Endometrial microvascular endothelial cells (primary cell): ENCODE measurements at regions not wholly inside any gene's neighbourhood (a gene's known extent, or its start where the extent isn't known, plus 50 kb on each side); places are given as distances from the start of the nearest gene placed in this dataset.

Source experiments
- in situ Hi-C: cut with HindIII; loops from 2 replicates; pipeline ENCODE4 v1.10.0; 2017; ENCODE audit warnings: low sequenced_read_pairs, low pct_unique_long_range_greater_than_20kb; ENCODE audit errors: inconsistent ontology term

DNA sequence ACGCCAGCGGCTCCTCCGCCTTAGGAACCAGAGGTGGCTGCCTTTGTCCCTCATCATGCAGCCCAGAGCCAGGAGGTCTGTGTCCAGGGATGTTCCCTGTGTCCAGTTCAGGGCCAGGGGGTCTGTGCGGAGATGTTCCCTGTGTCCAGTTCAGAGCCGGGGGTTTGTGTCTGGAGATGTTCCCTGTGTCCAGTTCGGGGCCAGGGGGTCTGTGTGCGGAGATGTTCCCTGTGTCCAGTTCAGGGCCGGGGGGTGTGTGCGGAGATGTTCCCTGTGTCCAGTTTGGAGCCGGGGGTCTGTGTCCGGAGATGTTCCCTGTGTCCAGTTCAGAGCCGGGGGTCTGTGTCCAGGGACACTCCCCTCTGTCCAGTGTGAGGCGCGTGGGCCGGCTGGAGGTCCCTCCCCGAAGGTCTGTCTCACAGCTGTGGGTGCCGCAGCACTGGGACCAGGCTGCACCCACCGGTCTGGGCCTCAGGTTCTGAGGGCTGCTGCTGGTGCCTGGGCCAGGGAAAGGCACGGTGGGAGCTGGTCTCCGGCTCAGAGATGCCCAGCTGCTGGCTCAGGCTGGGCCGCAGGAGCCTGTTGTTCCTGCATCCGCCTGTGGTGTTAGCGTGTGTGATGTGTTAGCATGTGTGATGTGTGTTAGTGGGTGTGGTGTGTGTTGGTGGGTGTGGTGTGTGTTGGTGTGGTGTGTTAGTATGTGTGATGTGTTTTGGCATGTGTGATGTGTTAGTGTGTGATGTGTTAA, 67.9 kb upstream of the CFAP46 start:
- in situ Hi-C loops = no loop called here

DNA sequence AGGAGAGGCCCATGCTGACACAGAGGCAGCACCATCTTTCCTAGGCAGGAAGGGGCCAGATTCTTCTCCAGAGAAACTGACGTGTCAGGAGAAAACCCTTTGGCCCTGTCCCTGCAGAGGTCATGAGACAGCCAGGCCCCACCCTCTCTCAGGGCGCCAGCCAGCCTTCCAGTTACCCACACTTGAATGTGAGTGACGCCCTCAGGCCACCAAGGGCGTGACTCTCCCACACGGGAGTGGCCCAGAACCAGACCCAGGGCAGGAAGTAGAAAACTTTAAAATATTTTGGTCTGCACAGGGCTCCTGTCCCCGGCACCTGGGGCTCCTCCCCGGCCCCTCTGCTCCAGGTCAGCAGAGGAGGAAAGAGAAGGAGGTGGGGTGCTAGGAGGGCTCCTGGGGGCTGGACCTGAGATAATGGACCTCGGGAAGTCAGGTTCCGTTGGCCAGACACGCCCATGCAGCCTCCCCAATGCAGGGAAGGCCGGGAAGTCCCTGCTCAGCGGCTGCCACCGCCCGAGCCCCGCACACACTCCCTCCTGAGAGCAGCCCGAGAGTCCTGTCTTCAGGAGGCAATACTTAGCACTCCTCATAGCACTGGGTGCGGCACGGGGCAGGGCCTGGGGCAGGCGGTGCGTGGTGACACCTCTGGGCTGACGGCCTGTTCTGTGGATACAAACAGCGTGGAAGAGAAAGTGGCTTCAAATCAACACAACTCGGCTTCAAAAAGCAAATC, 67.0 kb upstream of the CFAP46 start:
- in situ Hi-C loops = no loop called here

- in situ Hi-C loops = no loop called here
Measured at GRCh38 chr10:133008736-133009135, 66.4 kb upstream of the CFAP46 start.

GRCh38 chr10:133008196-133008595, 65.8 kb upstream of the CFAP46 start:
- in situ Hi-C loops = no loop called here

- in situ Hi-C loops = no loop called here
Measured at GRCh38 chr10:133007360-133007858, 65.0 kb upstream of the CFAP46 start.

GRCh38 chr10:133006806-133007205, 64.4 kb upstream of the CFAP46 start:
- in situ Hi-C loops = no loop called here

DNA sequence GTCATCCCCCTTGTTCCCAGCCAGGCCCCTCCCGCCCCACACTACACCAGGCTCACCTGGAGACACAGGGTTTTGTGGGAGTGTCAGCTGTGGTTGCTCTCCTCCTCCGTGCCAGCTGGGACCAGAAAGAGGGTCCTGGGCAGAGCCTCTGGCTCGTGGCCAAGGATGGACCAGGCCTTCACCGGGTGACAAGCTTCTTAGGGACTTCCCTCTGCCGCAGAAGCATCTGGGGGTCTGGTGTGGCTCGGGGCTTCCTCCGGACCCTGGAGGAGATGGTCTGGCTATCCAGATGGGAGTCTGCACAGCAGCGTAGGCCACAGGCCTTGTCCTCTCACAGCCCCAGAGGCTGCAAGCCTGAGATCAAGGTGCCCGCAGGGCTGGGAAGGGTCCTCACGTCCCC, 63.8 kb upstream of the CFAP46 start:
- in situ Hi-C loops = no loop called here

DNA sequence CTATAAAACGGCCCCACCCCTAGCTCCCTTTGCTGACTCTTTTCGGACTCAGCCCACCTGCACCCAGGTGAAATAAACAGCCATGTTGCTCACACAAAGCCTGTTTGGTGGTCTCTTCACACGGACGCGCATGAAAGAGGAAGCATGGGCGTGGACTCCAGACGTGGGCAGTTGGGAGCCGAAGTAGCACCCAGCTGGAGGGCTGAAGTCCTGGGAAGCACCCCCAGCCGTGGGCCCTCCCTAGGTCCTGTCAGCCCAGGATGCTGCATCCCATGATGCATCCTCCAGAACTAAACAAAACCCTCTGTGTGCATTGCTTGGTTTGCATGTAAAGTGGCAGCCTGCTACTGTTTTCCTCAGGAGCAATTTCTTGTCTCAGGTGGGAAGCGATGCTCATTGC, 62.1 kb upstream of the CFAP46 start:
- in situ Hi-C loops = no loop called here

DNA sequence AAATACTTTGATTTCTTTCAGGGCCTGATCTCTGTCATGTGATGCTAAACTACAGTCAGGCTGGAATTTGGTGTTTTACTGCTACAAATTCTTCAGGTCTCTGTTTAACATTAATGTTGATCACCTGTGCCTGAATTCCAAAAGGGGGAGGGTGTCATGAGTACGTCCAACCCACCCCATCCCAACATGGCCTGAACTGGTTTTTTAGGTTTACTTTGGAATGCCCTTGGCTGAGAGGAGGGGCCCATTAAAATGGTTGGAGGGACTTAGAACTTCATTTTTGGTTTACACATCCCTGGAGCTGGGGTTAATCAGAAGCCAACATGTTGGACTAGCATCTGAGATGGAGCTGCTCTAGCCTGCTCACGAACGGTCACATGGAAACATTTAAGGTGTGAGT, 60.8 kb upstream of the CFAP46 start:
- in situ Hi-C loops = no loop called here

DNA sequence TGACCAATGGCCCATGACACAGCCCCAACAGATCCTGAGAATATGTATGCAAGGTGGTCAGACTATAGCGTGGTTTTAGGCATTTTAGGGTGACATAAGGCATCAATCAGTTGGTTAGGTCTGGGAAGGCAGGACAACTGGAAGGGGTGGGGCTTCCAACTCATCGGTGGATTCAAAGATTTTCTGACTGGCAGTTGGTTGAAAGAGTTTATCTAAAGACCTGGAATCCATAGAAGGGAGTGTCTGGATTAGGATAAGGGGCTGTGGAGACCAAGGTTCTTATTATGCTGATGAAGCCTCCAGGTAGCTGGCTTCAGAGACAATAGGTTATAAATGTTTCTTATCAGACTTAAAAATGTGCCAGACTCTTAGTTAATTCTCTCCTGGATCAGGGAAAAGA, 60.3 kb upstream of the CFAP46 start:
- in situ Hi-C loops = no loop called here

GRCh38 chr10:133001114-133001513, 58.7 kb upstream of the CFAP46 start:
- in situ Hi-C loops = no loop called here

DNA sequence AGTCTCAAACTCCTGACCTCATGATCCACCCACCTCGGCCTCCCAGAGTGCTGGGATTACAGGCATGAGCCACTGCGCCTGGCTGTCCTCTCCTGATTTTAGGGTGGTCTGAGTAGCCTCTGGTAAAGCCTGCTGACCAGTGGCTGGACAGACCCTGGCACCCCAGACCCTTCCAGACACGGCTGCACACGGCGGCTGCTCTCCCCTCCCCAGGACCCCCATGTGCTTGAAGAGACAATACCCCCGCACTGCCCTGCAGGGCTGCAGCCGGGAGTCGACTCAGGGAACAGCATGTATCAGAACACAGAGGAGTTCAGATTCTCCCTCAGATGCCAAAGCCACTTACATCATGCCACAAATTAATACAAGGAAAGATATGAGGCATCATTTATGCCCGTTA, 58.3 kb upstream of the CFAP46 start:
- in situ Hi-C loops = no loop called here

DNA sequence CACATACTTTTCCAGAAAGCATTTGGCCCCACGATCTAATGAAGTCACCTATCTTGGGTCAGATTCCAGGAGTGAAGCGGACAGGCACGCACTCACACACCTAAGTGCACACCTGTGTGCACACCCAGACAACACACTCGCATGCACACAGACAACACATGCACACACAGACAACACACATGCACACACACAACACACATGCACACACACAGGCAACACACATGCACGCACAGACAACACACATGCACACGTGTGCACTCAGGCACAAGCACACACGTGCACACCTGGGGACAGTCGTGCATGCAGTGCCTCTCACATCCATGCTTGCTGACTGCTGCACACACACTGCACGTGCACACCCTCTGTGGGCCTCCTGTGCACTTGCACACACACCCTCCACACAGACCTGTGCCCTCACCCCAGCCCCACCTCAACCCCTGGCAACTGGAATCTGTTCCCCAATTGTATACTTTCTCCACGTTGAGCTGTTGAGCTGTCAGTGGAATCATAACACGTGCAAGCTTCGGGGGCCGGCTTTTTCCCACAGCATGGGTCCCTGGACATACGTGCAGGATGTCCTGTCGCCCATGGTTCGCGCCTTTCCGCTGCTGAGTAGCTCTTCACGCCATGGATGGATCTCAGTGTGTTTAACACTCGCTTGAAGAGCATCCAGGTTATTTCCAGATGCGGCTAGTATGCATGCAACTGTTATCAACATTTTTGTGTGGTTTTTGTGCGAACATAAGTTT, 55.3 kb upstream of the CFAP46 start:
- in situ Hi-C loops = no loop called here

DNA sequence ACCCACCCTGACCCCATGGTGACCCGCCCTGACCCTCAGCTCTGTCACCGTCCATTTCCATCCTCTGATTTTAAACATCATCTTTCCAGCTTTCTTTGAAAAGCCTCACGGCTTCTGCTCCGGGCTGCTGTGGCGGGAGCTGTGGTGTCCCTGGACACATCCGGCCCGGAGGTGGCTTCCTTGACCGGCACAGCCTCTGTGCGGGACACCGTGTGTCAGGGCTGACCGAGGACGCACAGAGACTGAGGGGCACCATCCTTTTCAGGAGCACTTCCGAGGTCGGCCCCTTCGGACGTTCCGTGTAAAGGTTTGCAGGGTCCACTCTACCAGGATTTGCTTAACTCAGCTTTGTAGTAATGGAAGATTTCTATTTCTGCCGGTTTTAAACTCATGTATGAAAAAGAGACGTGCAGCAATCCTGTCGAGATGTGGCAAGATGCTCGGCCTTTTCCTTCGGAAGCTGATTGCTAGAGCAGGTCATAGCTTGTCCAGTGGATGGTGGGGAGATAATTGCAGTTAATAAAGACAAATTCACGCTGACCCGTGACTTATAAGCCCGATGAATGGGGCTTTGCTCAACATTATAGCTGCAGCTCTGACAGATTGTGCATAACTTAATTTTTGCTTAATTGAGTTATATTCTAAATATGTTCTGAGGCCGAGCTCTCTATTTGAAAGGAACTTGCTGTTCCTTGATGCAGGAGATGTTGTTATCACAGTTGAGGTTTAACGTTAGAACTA, 54.4 kb upstream of the CFAP46 start:
- in situ Hi-C loops = no loop called here

DNA sequence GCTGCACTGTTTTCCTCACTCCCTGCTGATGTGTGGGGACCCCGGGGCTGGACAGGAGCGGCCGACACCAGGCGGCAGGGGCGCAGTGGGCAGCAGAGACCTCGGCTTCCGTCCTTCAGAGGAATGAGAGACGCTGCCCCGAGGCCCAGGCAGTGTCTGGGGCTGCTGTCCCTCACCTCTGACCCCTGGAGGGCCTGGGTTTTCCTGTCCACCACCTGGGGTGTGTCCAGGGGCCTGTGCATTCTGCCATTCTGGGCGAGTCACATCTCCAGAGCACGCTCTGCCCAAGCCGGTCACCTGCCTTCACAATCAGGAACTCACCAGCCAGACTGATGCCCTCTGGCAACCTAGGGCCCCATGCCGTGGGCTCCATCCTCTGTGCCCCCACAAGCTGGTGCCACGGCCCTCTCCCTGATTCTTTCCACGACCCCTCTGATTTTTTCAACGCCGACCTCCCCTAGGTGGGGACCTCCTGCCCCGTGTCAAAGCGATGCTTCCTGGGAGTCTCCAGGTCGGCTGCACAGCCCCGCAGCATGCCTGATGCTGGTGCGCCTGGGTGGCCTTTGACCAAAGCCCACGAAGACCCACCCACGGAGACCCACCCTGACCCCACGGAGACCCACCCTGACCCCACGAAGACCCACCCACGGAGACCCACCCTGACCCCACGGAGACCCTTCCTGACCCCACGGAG, 53.7 kb upstream of the CFAP46 start:
- in situ Hi-C loops = no loop called here

DNA sequence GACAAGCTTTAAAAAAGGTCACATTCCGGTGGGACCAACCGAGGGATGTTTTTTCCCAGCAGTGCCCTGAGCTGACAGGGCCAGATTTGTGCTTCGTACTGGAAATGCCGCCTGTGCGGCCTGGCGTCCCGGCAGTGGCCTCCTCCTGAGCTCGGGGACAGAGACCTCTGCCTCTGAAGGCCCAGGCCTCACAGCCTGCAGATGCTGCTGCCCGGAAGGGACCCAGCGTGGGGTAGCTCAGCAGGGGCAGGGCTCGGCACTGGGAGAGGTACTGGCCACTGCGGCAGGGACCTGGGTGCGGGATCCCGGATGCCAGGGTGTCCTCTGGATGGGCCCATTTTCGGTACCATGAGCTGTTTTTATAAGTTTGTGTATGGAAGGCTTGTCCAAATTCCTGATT, 52.4 kb upstream of the CFAP46 start:
- in situ Hi-C loops = no loop called here

DNA sequence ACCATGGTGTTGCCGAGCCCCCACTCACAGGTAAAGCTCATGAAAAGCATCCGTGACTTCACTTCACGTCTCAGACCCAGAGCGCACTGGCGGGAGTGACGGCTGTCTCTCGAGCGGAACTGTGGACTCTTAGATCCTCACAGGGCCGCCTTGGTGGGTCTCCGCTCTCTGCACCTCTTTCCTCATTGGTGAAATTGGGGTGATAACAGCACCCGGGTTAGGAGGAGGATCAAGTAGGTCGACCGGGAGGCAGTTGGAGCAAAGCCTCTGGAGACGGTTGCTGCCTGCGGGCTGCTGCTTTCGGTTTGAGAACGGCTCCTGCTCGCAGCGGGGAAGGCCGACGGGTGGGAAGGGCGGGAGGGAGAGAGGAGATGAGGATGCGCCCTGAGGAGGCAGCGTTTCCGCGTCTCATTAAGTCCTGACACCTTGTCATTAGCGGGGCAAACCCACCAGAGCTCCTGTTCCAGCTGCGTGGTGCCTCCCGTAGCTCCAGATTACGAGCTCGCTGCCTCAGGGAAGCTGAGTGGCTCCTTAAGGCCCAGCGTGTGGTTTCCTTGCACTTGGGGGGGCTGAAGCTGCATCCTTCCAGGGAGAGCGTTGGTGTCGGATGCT, 51.9 kb upstream of the CFAP46 start:
- in situ Hi-C loops = no loop called here
